Brain pericyte (primary cell): ENCODE measurements at regions not wholly inside any gene's neighbourhood (a gene's known extent, or its start where the extent isn't known, plus 50 kb on each side); places are given as distances from the start of the nearest gene placed in this dataset.

Experiments
- DNase-seq: peaks from one replicate; pipeline ENCODE4 v3.0.0-alpha.2; 2012; ENCODE audit warnings: low read depth, low spot score

GRCh38 chr6:16078064-16078463, 50.8 kb upstream of the MYLIP start:
- no peak for DNase-seq

GRCh38 chr6:16069671-16070070, 59.2 kb upstream of the MYLIP start:
- no peak for DNase-seq

GRCh38 chr6:16069222-16069621, 59.7 kb upstream of the MYLIP start:
- DNase-seq: no peak

- DNase-seq: no peak
Measured at GRCh38 chr6:16067568-16067967, 61.3 kb upstream of the MYLIP start.

GRCh38 chr6:16064671-16065072, 64.2 kb upstream of the MYLIP start:
- DNase-seq: no peak

- DNase-seq: no peak
Measured at GRCh38 chr6:16063580-16063979, 65.3 kb upstream of the MYLIP start.

- no peak for DNase-seq
Measured at GRCh38 chr6:16061818-16062217, 67.1 kb upstream of the MYLIP start.

- DNase-seq: no peak
Measured at GRCh38 chr6:16060039-16060438, 68.8 kb upstream of the MYLIP start.

- DNase-seq: no peak
Measured at GRCh38 chr6:16059496-16059895, 69.4 kb upstream of the MYLIP start.

- no peak for DNase-seq
Measured at GRCh38 chr6:16058929-16059345, 69.9 kb upstream of the MYLIP start.

- no peak for DNase-seq
Measured at GRCh38 chr6:16058201-16058928, 70.5 kb upstream of the MYLIP start.

GRCh38 chr6:16057446-16057845, 71.4 kb upstream of the MYLIP start:
- no peak for DNase-seq

GRCh38 chr6:16056263-16056870, 72.5 kb upstream of the MYLIP start:
- no peak for DNase-seq

GRCh38 chr6:16055852-16056251, 73.0 kb upstream of the MYLIP start:
- no peak for DNase-seq

GRCh38 chr6:16049168-16049567, 79.7 kb upstream of the MYLIP start:
- DNase-seq: no peak

GRCh38 chr6:16048221-16048620, 80.7 kb upstream of the MYLIP start:
- DNase-seq: no peak

GRCh38 chr6:16047435-16047990, 81.4 kb upstream of the MYLIP start:
- DNase-seq: no peak

GRCh38 chr6:16045238-16045637, 83.6 kb upstream of the MYLIP start:
- no peak for DNase-seq

GRCh38 chr6:16044211-16044643, 84.7 kb upstream of the MYLIP start:
- DNase-seq: no peak

GRCh38 chr6:16043171-16044135, 85.4 kb upstream of the MYLIP start:
- no peak for DNase-seq

GRCh38 chr6:16042751-16043150, 86.1 kb upstream of the MYLIP start:
- DNase-seq: no peak

GRCh38 chr6:16041327-16041726, 87.6 kb upstream of the MYLIP start:
- DNase-seq: no peak
